Spleen (tissue), 7 donors: ENCODE measurements at regions not wholly inside any gene's neighbourhood (a gene's known extent, or its start where the extent isn't known, plus 50 kb on each side); places are given as distances from the start of the nearest gene placed in this dataset.

Experiments used
- POLR2A ChIP-seq, 3 donors: fragments of 450-650 bp; IDR thresholded peaks; one replicate each; pipeline ENCODE4 v1.5.1; 2017; ENCODE audit warnings: antibody characterized with exemption in 3 of 3, mild to moderate bottlenecking in 1 of 3
- TF ChIP-seq, protein P1 (sequence below), 11 experiments: fragments of 200-600 bp in 7 of 11; fragments of 450-650 bp in 4 of 11; sonication (generic) in 4 of 11; IDR thresholded peaks in 8 of 11; conservative IDR thresholded peaks in 3 of 11; 1 replicate in 7 of 11; 2 replicates in 4 of 11; pipeline versions ENCODE4 v1.4.0 to v1.8.0; 2016 to 2021; ENCODE audit warnings: antibody characterized with exemption in 11 of 11, inconsistent platforms in 4 of 11, mild to moderate bottlenecking in 1 of 11
- donor health status: DM: no; HTN: no; CAD: no; lungs with moderate emphysema.
- donor health status: DM: no; HTN: no; CAD: no.
- donor health status: DM: no; HTN: no; CAD: no.

GRCh38 chr3:176416870-176417269 is 780.4 kb downstream of the TBL1XR1 start:
- TF ChIP-seq POLR2A (IDR thresholded peaks at IDR 0.05): no peak
- TF ChIP-seq, protein P1, sequence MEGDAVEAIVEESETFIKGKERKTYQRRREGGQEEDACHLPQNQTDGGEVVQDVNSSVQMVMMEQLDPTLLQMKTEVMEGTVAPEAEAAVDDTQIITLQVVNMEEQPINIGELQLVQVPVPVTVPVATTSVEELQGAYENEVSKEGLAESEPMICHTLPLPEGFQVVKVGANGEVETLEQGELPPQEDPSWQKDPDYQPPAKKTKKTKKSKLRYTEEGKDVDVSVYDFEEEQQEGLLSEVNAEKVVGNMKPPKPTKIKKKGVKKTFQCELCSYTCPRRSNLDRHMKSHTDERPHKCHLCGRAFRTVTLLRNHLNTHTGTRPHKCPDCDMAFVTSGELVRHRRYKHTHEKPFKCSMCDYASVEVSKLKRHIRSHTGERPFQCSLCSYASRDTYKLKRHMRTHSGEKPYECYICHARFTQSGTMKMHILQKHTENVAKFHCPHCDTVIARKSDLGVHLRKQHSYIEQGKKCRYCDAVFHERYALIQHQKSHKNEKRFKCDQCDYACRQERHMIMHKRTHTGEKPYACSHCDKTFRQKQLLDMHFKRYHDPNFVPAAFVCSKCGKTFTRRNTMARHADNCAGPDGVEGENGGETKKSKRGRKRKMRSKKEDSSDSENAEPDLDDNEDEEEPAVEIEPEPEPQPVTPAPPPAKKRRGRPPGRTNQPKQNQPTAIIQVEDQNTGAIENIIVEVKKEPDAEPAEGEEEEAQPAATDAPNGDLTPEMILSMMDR (IDR thresholded peaks at IDR 0.05 in 8 of 11, conservative IDR thresholded peaks at IDR 0.05 in 3 of 11): no peak
